GM12875 (cell line): ENCODE measurements at regions not wholly inside any gene's neighbourhood (a gene's known extent, or its start where the extent isn't known, plus 50 kb on each side); places are given as distances from the start of the nearest gene placed in this dataset.

Experiments used
- H3K4me3 ChIP-seq: one replicate; pipeline ENCODE4 v1.5.1; 2011; ENCODE audit warnings: low read depth, low read length, control low read depth
- TF ChIP-seq, protein P1 (sequence below): IDR thresholded peaks from 2 replicates; pipeline ENCODE4 v1.5.1; 2011; ENCODE audit warnings: low read depth, mild to moderate bottlenecking, control low read depth, inconsistent platforms, low read length, moderate library complexity, borderline replicate concordance; ENCODE audit not compliant: insufficient read depth

DNA sequence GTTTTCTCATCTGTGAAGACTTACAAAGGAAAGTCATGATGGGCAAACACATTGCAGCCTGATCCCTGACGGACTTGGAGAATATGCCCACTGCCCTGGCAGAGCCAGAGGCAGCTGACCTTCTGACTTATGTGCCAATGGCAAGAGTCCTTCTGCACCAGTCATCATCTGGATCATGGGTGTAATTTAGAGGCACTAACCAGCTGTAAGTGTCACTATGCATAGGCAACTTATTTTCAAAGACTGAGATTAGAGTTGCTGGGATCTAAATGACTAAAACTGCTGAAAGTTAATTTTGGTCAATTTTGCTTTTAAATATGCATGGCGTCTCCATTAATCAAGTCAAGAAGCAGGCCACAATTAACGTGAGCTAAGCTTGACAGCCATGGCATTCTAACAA, 261.2 kb downstream of the BCL11A start:
- TF ChIP-seq, protein P1, sequence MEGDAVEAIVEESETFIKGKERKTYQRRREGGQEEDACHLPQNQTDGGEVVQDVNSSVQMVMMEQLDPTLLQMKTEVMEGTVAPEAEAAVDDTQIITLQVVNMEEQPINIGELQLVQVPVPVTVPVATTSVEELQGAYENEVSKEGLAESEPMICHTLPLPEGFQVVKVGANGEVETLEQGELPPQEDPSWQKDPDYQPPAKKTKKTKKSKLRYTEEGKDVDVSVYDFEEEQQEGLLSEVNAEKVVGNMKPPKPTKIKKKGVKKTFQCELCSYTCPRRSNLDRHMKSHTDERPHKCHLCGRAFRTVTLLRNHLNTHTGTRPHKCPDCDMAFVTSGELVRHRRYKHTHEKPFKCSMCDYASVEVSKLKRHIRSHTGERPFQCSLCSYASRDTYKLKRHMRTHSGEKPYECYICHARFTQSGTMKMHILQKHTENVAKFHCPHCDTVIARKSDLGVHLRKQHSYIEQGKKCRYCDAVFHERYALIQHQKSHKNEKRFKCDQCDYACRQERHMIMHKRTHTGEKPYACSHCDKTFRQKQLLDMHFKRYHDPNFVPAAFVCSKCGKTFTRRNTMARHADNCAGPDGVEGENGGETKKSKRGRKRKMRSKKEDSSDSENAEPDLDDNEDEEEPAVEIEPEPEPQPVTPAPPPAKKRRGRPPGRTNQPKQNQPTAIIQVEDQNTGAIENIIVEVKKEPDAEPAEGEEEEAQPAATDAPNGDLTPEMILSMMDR: no peak
- H3K4me3 ChIP-seq: no peak overlapping the region

DNA sequence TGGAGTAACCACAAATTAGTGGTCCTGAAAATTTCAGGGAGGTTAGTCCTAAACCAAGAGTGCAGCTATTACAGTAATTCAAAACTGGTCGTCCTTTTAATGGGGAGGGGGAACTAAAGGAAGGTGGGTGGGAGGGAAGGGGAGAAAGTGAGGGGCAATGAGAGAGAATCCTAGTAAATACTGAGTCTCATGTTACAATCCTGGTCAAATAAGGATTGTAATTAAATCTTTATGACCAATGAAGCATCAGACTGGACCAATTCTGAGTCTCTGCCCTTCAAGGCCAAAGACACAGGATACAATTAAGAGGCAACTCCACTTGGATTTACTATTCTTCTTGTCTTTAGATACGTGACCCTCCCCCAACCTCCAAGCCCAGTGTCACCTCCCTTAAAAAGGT, 262.9 kb downstream of the BCL11A start:
- no peak overlapping the region for H3K4me3 ChIP-seq
- TF ChIP-seq, protein P1: no peak

DNA sequence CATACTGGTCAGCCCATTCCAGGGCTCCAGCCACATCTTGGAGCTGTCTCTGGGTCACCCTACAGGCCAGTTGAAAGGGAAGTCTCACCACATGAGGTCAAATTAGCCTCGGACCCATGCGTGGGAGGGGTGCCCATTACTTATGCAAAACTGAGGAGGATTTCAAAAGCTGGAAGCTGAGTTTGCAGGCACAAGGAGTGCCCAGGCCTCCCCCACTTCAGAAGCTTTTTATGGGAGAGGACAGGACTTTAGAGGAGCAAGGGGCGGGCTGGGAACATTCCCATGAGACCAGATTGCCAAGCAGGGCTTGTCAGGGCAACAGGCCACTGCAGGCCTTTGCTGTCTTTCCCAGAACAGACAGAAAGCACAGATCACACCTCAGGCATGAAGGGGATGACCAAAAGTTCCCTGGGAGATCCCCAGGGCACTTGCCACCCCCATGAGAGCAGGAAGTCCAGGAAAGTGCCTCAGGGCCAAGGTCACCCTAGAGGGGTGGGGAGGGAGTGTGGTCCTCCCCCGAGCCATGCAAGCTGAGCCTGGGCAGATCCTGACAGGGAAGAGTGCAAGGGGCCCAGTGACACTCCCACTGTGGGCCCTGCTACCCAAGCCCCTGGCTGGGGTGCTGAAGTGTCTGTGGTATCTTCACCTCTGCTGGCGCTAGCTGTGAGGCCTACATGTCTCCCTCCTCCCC, 267.7 kb downstream of the BCL11A start:
- H3K4me3 ChIP-seq: no peak overlapping the region
- TF ChIP-seq, protein P1: no peak

DNA sequence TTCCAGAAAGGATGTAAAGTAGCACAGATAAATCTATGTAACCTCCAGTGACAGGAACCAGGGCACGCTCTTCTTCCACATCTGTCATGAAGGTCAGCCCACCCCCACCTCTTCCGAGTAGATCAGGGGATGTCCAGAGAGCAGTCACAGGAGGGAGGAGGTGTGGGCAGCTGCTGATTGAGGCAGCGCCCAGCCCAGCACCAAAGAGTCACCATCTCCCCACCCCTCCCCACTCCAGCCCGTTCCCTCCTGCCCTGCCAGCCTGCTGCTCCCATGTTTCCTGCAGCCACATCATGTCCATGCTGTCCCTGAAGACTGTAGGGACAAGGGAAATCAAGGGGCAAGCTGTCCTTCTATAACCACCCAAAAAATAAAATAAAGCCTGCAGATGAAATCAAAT, 269.8 kb downstream of the BCL11A start:
- TF ChIP-seq, protein P1: no peak
- no peak overlapping the region for H3K4me3 ChIP-seq

DNA sequence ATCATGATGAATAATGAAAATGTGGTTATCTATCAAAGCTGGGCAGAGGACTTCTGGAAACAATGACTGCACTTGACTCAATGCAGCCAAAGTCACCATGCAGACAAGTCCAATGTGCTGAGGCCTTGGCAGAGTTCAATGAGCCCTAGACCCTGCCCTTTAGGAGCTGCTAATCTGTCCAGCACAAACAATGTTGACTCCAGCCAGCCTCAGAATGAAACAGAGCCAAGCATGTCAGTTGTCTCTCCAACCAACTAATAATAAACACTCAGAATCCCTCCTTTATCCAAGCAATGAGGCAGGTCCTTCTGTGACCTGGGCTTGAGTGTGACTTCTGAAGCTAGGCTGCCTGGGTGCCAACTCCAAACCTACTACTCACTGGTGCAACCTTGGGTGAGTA, 270.6 kb downstream of the BCL11A start:
- TF ChIP-seq, protein P1: no peak
- H3K4me3 ChIP-seq: no peak overlapping the region

DNA sequence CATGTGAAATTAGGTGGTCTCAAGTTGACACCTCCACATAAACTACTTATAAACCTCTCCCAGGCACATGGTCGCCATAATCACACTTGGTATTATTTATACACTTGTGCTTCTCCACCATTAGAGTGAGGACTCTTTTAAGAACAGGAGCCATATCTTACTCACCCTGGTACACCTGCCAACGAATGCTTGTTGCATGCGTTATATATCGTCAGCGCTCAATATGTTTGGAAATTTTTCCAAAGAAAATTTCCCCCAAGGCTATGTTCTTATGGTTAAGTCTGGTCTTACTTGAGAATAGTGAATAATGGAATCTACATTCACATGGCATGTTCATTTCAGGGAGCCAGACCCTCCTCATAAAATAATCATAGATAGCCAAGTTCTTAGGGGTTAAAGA, 271.7 kb downstream of the BCL11A start:
- no peak overlapping the region for H3K4me3 ChIP-seq
- TF ChIP-seq, protein P1: no peak

DNA sequence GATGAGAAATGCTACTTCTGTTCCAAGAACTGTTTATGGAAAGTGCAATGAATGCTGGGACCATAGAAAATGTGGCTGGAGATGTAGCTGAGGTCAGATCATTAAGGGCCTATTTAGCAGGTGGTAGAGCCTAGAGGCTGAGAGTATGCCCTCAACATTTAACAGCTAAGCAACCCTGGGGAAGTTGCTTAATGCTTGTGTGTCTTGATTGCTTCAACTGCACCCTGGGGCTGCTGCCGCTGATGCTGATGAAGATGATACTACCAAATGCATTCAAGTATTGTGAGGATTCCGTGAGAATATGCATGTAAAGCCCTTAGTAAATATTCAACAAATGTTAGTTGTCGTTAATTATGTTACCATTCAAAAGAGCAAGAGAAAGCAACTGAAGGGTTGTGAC, 273.2 kb downstream of the BCL11A start:
- no peak overlapping the region for H3K4me3 ChIP-seq
- TF ChIP-seq, protein P1: no peak
